ENCODE measurements at regions not wholly inside any gene's neighbourhood (a gene's known extent, or its start where the extent isn't known, plus 50 kb on each side); places are given as distances from the start of the nearest gene placed in this dataset.

DNA sequence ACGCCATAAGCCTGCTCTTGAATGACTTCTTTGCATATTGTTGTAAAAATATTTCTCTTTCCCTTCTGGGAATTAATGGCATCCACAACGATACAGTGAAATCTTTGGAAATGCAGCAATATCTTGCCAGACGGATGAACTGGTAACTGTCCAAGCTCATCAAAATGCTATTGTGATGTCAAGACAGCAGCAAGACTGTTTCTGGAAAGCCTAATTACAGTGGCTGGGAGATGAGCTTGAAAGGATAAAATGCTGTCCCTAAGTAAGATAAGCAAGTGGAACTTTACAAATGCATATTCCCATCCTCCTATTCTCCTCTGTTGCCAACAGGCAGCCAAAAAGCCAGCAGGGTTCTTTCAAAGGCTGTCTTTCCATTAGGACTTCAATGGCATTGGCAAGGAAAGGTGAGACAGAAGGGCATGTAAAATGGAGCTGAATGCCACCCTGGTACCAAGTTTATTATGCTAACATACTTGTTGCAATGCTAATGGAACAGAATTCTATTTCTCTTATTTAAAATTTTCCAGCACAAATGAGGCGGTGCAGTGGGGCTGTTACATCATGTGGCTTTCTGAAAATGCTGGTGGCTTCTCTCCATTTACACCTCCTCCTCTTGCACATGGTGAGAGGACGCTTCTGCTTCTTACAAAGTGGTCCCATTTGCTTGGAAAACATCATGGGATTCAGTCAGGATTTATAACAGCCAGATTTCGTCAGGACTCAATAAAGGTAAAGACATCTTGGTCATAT, 178.3 kb upstream of the PTER start:
- TF ChIP-seq GATA2 (IDR thresholded peaks at IDR 0.05; ENCODE audit: low read depth, low read length) = no peak
- no peak for TF ChIP-seq GATA3 (IDR thresholded peaks at IDR 0.05; ENCODE audit: low read depth, low read length)

DNA sequence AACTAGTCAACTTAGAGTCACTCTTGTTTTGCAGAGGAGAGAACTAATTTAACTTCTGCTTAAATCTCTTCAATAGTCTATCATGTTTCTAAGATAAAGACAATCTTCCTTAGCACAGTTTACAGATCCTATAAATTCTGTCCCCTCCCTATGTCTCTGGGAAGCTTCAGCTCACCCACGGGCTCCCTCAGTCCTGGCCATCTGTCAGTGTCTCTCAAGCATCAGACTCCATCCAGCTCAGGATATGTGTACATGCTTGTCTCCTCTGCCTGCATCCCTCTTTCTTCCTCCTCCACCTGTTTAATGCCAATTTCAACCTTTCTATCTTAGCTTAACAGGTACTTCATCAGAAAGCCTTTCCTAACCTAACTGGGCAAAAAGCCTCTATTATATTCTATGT, 177.1 kb upstream of the PTER start:
- TF ChIP-seq GATA2 (IDR thresholded peaks at IDR 0.05; ENCODE audit: low read depth, low read length) (no peak), GATA3 (IDR thresholded peaks at IDR 0.05; ENCODE audit: low read depth, low read length) (no peak)

DNA sequence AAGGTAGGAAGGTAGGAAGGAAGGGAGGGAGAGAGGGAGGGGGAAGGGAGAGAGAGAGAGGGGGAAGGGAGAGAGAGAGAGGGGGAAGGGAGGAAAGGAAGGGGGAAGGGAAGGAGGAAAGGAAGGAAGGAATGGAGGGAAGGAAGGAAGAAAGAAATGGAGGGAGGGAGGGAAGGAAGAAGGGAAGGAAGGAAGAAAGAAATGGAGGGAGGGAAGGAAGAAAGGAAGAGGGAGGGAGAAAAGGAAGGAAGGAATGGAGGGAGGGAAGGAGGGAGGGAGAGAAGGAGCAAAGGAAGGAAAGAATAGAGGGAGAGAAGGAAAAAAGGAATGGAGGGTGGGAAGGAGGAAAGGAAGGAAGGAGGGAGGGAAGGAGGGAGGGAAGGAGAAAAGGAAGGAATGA, 176.4 kb upstream of the PTER start:
- TF ChIP-seq GATA3 (IDR thresholded peaks at IDR 0.05; ENCODE audit: low read depth, low read length) = no peak
- TF ChIP-seq GATA2 (IDR thresholded peaks at IDR 0.05; ENCODE audit: low read depth, low read length) = no peak

DNA sequence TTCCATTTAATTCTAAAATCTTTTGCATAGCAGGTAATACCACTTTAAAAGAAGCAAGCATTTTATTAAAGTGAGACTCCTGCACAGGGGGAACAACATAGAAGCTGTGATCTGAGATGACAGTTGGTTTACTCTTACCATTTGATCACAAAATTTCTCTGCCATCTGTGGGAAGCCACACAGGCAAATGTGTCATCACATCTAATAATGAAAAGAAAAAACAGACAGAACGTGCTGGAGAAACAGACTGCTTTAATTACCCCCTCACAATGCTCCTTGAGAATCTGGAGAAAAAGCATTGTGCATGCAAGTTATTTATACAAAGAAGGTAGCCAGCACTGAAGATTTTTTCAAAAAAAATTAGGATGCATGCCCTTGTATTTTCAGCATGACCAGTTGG, 165.2 kb upstream of the PTER start:
- TF ChIP-seq GATA2 (IDR thresholded peaks at IDR 0.05; ENCODE audit: low read depth, low read length) = no peak
- no peak for TF ChIP-seq GATA3 (IDR thresholded peaks at IDR 0.05; ENCODE audit: low read depth, low read length)

DNA sequence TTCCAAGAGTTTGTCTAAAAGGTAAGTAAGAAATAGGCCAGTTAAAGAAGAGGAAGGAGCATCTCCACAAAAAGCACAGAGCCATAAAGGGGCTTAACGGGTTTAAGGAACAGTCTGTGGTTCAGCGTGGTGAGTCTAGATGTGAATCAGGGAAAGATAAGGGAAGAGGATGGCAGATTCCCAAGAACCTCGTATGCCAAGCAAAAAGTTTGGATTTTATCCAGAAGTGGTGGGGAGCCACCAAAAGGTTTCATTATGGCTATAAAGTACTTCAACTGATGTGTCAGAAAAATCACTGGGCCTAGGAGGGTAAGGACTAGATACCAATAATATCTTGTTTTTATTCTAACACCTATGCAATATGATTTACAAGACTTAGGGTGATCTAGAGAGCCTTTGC, 161.9 kb upstream of the PTER start:
- no peak for TF ChIP-seq GATA2 (IDR thresholded peaks at IDR 0.05; ENCODE audit: low read depth, low read length)
- TF ChIP-seq GATA3 (IDR thresholded peaks at IDR 0.05; ENCODE audit: low read depth, low read length) = no peak

DNA sequence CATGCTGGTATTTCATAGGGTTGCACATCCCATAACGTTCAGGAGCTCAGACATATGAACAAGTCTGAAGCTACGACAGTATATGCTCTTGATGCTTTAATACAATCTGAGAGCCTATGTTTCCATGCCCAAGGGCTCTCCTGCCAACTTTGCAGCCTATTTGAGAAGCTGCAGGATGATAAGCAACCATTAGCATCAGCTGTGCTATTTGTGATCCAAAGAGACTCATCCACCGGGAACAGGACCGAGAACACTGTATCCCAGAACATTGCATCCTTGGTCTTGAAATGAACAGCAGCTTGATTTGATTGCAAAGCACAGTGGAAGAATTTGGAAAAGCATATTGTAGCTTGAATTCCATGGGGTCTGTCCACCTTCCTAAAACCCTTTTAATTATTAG, 156.2 kb upstream of the PTER start:
- TF ChIP-seq GATA3 (IDR thresholded peaks at IDR 0.05; ENCODE audit: low read depth, low read length) (no peak), GATA2 (IDR thresholded peaks at IDR 0.05; ENCODE audit: low read depth, low read length) (no peak)

DNA sequence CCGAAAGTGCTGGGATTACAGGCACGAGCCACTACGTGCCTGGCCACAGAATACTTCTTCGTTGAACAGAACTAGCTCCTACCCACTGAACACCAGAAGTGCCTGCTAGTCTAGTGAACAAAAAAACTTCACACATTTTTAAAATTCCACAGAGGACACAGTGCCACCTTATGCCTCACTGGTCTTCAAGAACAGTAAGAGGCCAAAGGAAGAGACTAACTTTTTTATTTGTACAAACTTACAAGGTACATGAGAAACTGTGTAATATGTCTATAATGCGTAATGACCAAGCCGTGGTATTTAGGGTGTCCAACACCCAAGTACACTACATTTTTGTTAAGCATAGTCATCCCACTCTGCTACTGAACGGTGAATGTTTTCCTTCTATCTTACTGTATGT, 144.4 kb upstream of the PTER start:
- TF ChIP-seq GATA2 (IDR thresholded peaks at IDR 0.05; ENCODE audit: low read depth, low read length) (no peak), GATA3 (IDR thresholded peaks at IDR 0.05; ENCODE audit: low read depth, low read length) (no peak)

DNA sequence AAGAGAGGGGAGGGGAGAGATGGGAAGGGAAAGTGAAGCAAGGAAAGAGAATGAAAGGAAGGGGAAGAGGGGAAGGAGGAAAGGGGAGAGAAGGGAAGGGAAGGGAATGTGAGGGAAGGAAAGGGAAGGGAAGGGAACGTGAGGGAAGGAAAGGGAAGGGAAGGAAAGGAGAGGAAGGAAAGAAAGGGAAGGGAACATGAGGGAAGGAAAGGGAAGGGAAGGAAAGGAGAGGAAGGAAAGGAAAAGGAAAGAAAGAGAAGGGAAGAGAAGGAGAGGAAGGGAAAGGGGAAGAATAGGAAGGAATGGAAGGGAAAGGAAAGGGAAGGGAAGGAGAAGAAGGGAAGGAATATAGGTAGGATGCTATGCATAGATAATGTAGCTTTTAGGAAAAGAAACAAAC, 139.7 kb upstream of the PTER start:
- no peak for TF ChIP-seq GATA2 (IDR thresholded peaks at IDR 0.05; ENCODE audit: low read depth, low read length)
- TF ChIP-seq GATA3 (IDR thresholded peaks at IDR 0.05; ENCODE audit: low read depth, low read length) = no peak

DNA sequence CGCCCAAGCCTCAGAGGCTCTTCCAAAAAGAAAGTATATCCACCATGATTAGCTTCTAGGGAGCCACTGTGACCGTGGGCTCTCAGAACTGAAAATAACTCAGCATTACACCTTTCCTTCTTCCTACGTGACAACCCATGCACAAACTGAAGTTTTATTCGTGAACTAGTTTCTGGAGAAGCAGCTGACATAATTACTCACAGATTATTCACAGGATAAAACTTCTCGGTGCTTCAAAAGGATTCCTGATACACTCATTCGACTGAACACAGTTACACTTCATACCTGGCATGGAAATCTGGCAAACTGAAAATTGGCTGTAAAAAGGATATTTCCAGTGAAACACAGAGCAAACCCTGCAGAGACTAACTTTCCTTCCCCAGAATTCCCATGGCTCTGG, 139.2 kb upstream of the PTER start:
- TF ChIP-seq GATA2 (IDR thresholded peaks at IDR 0.05; ENCODE audit: low read depth, low read length) = no peak
- no peak for TF ChIP-seq GATA3 (IDR thresholded peaks at IDR 0.05; ENCODE audit: low read depth, low read length)

DNA sequence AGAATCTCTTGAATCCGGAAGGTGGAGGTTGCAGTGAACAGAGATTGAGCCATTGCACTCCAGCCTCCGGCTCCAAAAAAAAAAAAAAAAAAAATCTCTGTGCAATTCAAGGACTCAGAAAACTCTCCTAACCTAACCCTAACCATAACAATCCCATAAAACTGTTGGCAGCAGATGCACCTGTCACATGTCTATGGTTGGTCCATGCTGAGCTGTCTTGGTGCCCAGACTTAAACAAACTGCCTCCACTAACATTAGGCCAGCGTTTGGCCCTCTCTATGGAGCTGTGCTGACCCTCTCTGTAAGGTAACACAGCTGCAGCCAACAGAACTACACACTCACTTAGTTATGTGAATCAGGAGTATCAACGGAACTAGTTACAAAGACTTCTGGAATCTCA, 132.5 kb upstream of the PTER start:
- no peak for TF ChIP-seq GATA3 (IDR thresholded peaks at IDR 0.05; ENCODE audit: low read depth, low read length)
- no peak for TF ChIP-seq GATA2 (IDR thresholded peaks at IDR 0.05; ENCODE audit: low read depth, low read length)

DNA sequence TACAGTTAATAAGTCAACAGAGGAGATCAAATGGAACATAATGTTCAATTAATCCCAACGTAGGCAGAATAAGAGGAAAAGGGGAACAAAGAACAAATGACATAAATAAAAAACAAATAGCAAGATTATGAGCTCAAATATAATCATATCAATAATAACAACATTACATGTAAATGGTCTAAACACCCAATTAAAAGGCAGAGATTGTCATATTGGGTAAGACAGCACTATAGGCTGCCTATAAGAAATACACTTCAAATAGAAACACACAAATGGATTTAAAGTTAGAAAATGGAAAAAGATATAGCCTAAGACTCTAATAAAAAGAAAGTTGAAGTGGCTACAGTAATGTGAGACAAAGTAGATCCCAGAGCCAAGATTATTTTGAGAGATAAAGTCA, 126.4 kb upstream of the PTER start:
- TF ChIP-seq GATA2 (IDR thresholded peaks at IDR 0.05; ENCODE audit: low read depth, low read length) = no peak
- no peak for TF ChIP-seq GATA3 (IDR thresholded peaks at IDR 0.05; ENCODE audit: low read depth, low read length)

DNA sequence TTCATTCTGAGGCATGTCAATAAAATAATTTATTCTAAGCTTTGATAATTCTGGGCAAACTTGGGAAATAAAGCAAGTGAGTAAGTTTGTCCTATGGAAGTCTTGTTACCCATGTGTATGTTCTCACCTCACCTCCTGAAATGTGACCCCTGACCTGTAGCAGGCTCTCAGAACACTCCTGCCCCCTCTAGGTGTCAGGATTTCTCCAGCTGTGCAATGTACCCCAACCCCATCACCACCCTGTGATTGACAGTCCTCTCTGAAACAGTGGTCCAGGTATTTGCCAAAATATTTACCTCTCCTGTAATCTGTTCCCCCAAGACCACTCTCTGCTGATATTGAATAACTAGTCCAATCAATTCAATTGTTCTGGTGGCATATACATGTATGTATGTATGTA, 122.6 kb upstream of the PTER start:
- TF ChIP-seq GATA3 (IDR thresholded peaks at IDR 0.05; ENCODE audit: low read depth, low read length) = no peak
- TF ChIP-seq GATA2 (IDR thresholded peaks at IDR 0.05; ENCODE audit: low read depth, low read length) = no peak

DNA sequence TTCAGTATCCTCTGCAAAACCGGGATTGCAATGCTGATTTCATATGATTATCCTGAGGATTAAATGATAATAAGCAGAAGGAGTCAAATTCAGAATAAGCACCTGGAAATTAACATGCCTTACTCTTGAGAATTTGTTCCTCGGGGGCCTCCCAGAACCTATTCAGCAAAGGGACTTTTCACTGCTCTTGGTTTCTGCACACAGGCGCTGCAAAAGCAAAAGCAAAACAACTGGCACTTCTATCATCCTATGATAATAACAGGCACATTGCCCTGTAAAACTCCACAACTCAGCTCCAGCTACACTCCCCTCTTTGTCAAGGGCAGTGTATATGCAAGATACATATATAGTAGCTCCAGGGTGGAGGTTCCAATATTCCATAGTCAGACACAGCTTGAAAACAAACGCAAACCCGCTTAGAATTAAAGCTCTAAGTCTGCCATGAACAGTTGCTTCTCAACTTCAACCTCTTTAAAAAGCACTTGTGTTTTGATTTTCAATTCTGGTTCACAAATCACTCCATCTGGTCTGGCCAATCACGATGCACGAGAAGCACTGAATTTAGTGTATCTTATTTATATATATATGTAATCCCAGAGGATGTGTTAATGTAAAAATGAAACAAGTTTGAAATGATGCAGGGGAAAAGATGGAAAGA, 119.9 kb upstream of the PTER start:
- TF ChIP-seq GATA2 (IDR thresholded peaks at IDR 0.05; ENCODE audit: low read depth, low read length) = no peak
- no peak for TF ChIP-seq GATA3 (IDR thresholded peaks at IDR 0.05; ENCODE audit: low read depth, low read length)

DNA sequence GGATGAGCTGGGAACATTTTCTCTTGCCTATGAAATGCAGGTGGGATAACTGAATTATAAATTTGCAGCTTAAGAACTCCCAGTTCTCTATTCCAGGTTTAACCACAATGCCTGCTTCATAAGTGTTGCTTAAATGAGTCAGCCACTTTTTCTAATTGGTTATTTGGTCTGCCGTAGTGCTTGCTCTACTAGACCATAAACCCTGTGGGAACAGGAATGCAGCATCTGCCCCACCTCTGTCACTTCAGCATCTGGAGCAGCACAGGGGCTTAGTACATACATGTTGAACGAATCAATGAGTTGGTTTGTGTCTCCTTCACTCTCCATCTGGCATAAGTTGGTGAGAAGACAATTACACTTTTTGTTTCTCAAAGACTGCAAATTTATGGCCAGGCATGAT, 95.2 kb upstream of the PTER start:
- TF ChIP-seq GATA2 (IDR thresholded peaks at IDR 0.05; ENCODE audit: low read depth, low read length) = no peak
- no peak for TF ChIP-seq GATA3 (IDR thresholded peaks at IDR 0.05; ENCODE audit: low read depth, low read length)

DNA sequence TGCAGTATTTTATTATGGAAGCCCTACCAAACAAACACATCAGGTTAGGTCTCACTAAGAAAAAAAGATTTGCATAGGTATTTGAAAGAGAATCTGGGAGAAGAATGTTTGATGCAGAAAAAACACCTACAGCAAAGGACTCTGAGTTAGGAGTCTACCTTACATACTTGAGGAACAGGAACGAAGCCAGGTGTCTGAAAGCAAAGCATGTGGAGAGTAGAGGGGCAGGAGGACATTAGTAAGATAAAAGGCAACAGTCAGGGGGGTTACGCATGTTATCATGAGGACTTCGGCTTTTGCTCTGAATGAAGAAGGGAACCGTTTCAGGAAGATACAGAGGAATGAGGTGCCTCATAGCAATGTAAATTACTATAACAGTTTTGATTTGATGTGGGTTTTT, 87.9 kb upstream of the PTER start:
- no peak for TF ChIP-seq GATA3 (IDR thresholded peaks at IDR 0.05; ENCODE audit: low read depth, low read length)
- TF ChIP-seq GATA2 (IDR thresholded peaks at IDR 0.05; ENCODE audit: low read depth, low read length) = no peak
